B cell (primary cell): ENCODE measurements at regions not wholly inside any gene's neighbourhood (a gene's known extent, or its start where the extent isn't known, plus 50 kb on each side); places are given as distances from the start of the nearest gene placed in this dataset.

Source experiments
- ATAC-seq: fragments of 200-7000 bp; cut with Tn5 transposase; one replicate; pipeline ENCODE4 v1.10.0; 2021; ENCODE audit warnings: low read depth, mild to moderate bottlenecking, moderate number of reproducible peaks, moderate library complexity
- CTCF ChIA-PET: fragments of 350-600 bp; sonication (Branson Sonifier 250); formaldehyde crosslinking; loops from one replicate; lab custom pipeline; 2021; ENCODE audit warnings: antibody characterized with exemption, inconsistent platforms; lab: Charles Lee
- POLR2A ChIA-PET: fragments of 350-600 bp; sonication (Branson Sonifier 250); formaldehyde crosslinking; loops from one replicate; lab custom pipeline; 2021; ENCODE audit warnings: antibody characterized with exemption; lab: Charles Lee
- DNase-seq: peaks from one replicate; pipeline ENCODE4 v3.0.0; 2013
- H2AFZ ChIP-seq: 2 replicates; pipeline ENCODE4 v1.6.1; 2012; ENCODE audit warnings: mild to moderate bottlenecking, low read depth, low read length; ENCODE audit not compliant: insufficient read depth, poor library complexity, severe bottlenecking
- H3K27ac ChIP-seq, 2 donors: 1 replicate in 1 of 2; 2 replicates in 1 of 2; pipeline ENCODE4 v1.5.1; 2012 to 2013; ENCODE audit warnings: low read length in 2 of 2, mild to moderate bottlenecking in 2 of 2, moderate library complexity in 1 of 2
- H3K27me3 ChIP-seq, 4 experiments: fragments of 200-600 bp in 1 of 4; sonication (generic) in 1 of 4; replicated peaks in 1 of 4; 1 replicate in 2 of 4; 2 replicates in 2 of 4; pipeline versions ENCODE4 v1.6.1 to v1.7.0; 2013 to 2016; ENCODE audit warnings: low read length in 3 of 4, mild to moderate bottlenecking in 2 of 4, mixed read lengths in 1 of 4, moderate library complexity in 1 of 4; ENCODE audit not compliant: insufficient read depth in 4 of 4, control insufficient read depth in 3 of 4; ENCODE audit errors: control extremely low read depth in 1 of 4
- H3K36me3 ChIP-seq, 2 experiments: replicated peaks in 1 of 2; 1 replicate in 1 of 2; 2 replicates in 1 of 2; pipeline versions ENCODE4 v1.6.1 to v1.7.1; 2013; ENCODE audit warnings: low read length in 1 of 2; ENCODE audit not compliant: insufficient read depth in 2 of 2, control insufficient read depth in 1 of 2; ENCODE audit errors: control extremely low read depth in 1 of 2, extremely low read depth in 1 of 2
- H3K4me1 ChIP-seq, 2 donors: fragments of 200-600 bp in 1 of 2; sonication (generic) in 1 of 2; 1 replicate in 1 of 2; 2 replicates in 1 of 2; pipeline versions ENCODE4 v1.5.1 to v1.6.1; 2013 to 2017; ENCODE audit warnings: low read length in 2 of 2; ENCODE audit not compliant: control insufficient read depth in 2 of 2, insufficient read depth in 2 of 2
- H3K4me2 ChIP-seq: replicated peaks from 2 replicates; pipeline ENCODE3; 2012; ENCODE audit warnings: mild to moderate bottlenecking, low read depth, low read length; ENCODE audit not compliant: poor library complexity, severe bottlenecking
- H3K4me3 ChIP-seq, 5 experiments: fragments of 200-600 bp in 1 of 5; sonication (generic) in 1 of 5; 1 replicate in 3 of 5; 2 replicates in 2 of 5; pipeline versions ENCODE4 v1.5.1 to v1.7.0; 2011 to 2016; ENCODE audit warnings: low read length in 4 of 5, mild to moderate bottlenecking in 4 of 5, low read depth in 2 of 5, control low read depth in 1 of 5, moderate library complexity in 1 of 5; ENCODE audit not compliant: insufficient read depth in 1 of 5; ENCODE audit errors: control extremely low read depth in 1 of 5, extremely low read depth in 1 of 5
- H3K79me2 ChIP-seq: fragments of 200-600 bp; sonication (generic); one replicate; pipeline ENCODE4 v1.6.0; 2016; ENCODE audit warnings: low read length; ENCODE audit not compliant: control insufficient read depth, insufficient read depth
- H3K9ac ChIP-seq: fragments of 200-600 bp; sonication (generic); 2 replicates; pipeline ENCODE4 v1.6.1; 2017; ENCODE audit warnings: mild to moderate bottlenecking, low read length, moderate library complexity
- H3K9me3 ChIP-seq, 3 donors: one replicate each; pipeline versions ENCODE4 v1.6.1 to v1.7.1; 2013; ENCODE audit warnings: low read length in 2 of 3; ENCODE audit not compliant: control insufficient read depth in 2 of 3, insufficient read depth in 1 of 3; ENCODE audit errors: control extremely low read depth in 1 of 3
- H4K20me1 ChIP-seq: 2 replicates; pipeline ENCODE4 v1.6.0; 2012; ENCODE audit warnings: mild to moderate bottlenecking, low read length; ENCODE audit not compliant: insufficient read depth, control insufficient read depth, poor library complexity, severe bottlenecking
- H3K27ac Mint-ChIP-seq: one replicate; pipeline ENCODE4 v1.8.0; 2021; ENCODE audit warnings: mixed read lengths
- H3K27me3 Mint-ChIP-seq: one replicate; pipeline ENCODE4 v1.8.0; 2021; ENCODE audit warnings: mixed read lengths
- H3K4me1 Mint-ChIP-seq: one replicate; pipeline ENCODE4 v1.8.0; 2021; ENCODE audit warnings: mixed read lengths
- H3K4me3 Mint-ChIP-seq: one replicate; pipeline ENCODE4 v1.8.0; 2021; ENCODE audit warnings: mixed read lengths
- H3K9me3 Mint-ChIP-seq: one replicate; pipeline ENCODE4 v1.8.0; 2022; ENCODE audit warnings: mixed read lengths; ENCODE audit not compliant: insufficient read depth
- EZH2 ChIP-seq: IDR thresholded peaks from 2 replicates; pipeline ENCODE4 v1.6.1; 2012; ENCODE audit warnings: borderline replicate concordance, low read depth, mild to moderate bottlenecking, moderate library complexity, low read length; ENCODE audit not compliant: insufficient read depth, poor library complexity, severe bottlenecking
- WGBS: methylation state at CpG from one replicate; pipeline ENCODE4 v1.1.5; 2013; ENCODE audit warnings: missing lambda C conversion rate; ENCODE audit not compliant: insufficient coverage; 5-methylcytosine and 5-hydroxymethylcytosine counted together
- intact Hi-C: fragments of 100-400 bp; cut with micrococcal nuclease; formaldehyde crosslinking; loops from one replicate; pipeline ENCODE4 v1.10.0; 2022
- TF ChIP-seq, protein P1 (sequence below): fragments of 200-600 bp; IDR thresholded peaks from one replicate; pipeline ENCODE4 v1.8.0; 2022; ENCODE audit warnings: antibody characterized with exemption, mild to moderate bottlenecking

DNA sequence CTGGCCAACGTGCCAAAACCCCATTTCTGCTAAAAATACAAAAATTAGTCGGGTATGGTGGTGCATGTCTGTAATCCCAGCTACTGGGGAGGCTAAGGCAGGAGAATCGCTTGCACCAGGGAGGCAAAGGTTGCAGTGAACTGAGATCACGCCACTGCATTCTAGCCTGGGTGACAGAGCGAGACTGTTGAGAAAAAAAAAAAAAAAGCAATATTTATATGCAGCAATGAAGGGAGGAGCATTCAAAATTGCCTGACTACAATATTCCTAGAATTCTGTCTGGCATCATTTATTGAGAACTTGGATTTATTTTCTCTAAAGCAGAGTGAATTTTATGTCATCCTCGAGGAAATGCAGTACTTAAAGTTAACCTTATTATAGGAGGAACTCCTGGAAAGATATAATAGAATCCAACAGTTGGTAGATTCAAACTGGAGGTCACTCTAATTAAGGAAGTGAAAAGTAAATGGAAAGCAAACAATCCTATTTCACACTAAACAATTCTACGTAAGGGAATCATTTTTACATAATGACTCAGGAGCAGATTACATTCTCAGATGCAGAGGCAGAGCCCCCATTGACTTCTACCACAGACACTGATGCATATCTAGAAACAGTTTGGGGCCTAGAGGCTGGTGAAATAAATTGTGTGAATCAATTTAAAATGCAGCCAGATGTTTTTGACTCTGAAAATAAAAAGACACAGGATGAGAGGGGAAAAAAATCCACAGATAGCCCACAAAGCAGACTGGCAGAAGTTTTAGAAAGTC lies 82.1 kb upstream of the FHIT start:
- Histone ChIP-seq H2AFZ (no peak overlapping the region), H3K27ac (no peak overlapping the region), H3K9me3 (peaks cover 0 to 2% (median 0%) of the 10 kb centered on the region in 3 donors), H3K4me3 (no peak overlapping the region), H3K9ac (no peak overlapping the region), H3K79me2 (no peaks in the 10 kb centered on the region), H3K4me1 (no peaks in the 10 kb centered on the region), H4K20me1 (no peaks in the 10 kb centered on the region), H3K4me2 (no peak overlapping the region), H3K36me3 (no peaks in the 10 kb centered on the region), H3K27me3 (no peaks in the 10 kb centered on the region)
- ATAC-seq (no peak), DNase-seq (no peak)
- TF ChIP-seq EZH2 = no peak
- TF ChIP-seq, protein P1, sequence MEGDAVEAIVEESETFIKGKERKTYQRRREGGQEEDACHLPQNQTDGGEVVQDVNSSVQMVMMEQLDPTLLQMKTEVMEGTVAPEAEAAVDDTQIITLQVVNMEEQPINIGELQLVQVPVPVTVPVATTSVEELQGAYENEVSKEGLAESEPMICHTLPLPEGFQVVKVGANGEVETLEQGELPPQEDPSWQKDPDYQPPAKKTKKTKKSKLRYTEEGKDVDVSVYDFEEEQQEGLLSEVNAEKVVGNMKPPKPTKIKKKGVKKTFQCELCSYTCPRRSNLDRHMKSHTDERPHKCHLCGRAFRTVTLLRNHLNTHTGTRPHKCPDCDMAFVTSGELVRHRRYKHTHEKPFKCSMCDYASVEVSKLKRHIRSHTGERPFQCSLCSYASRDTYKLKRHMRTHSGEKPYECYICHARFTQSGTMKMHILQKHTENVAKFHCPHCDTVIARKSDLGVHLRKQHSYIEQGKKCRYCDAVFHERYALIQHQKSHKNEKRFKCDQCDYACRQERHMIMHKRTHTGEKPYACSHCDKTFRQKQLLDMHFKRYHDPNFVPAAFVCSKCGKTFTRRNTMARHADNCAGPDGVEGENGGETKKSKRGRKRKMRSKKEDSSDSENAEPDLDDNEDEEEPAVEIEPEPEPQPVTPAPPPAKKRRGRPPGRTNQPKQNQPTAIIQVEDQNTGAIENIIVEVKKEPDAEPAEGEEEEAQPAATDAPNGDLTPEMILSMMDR = no peak
- no peaks in the 10 kb centered on the region for H3K4me1 Mint-ChIP-seq
- WGBS = 90% methylated on average over 2 of the region's 7 CpGs
- CTCF ChIA-PET = no interaction called here
- H3K27ac Mint-ChIP-seq = no peak overlapping the region
- peaks cover 4% of the 10 kb centered on the region for H3K27me3 Mint-ChIP-seq
- POLR2A ChIA-PET = no interaction called here
- peaks cover 2% of the 10 kb centered on the region for H3K9me3 Mint-ChIP-seq
- intact Hi-C loops = no loop called here
- no peak overlapping the region for H3K4me3 Mint-ChIP-seq

DNA sequence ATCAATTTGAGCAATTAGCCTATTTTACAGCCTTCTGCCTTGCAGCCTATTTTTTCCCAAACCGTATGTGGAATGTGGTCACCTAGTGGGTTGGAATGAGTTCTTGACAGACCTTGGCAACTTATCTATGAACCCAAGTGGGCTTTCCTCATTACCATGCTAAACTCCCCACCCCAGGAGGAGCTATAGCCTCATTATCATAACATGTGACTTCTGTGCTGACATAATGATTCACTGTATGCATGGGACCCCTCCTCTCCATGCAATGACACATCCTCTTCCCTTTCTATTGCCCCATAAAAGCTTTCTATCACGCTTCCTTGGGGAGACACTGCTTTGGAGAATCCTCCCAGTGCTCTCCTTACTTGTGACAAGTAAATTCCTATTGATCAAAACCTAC lies 83.5 kb upstream of the FHIT start:
- H3K27me3 Mint-ChIP-seq = peaks cover 4% of the 10 kb centered on the region
- Histone ChIP-seq H4K20me1 (no peaks in the 10 kb centered on the region), H3K79me2 (no peaks in the 10 kb centered on the region), H3K4me2 (no peak overlapping the region), H3K9ac (no peak overlapping the region), H3K36me3 (no peaks in the 10 kb centered on the region), H2AFZ (no peak overlapping the region), H3K4me3 (no peak overlapping the region), H3K4me1 (no peaks in the 10 kb centered on the region), H3K27me3 (no peaks in the 10 kb centered on the region), H3K9me3 (peaks cover 0 to 2% (median 0%) of the 10 kb centered on the region in 3 donors), H3K27ac (no peak overlapping the region)
- ChIA-PET POLR2A (no interaction called here), CTCF (no interaction called here)
- no CpG with 5 or more reads among the region's 2 CpGs for WGBS
- intact Hi-C loops = no loop called here
- no peak for TF ChIP-seq EZH2
- TF ChIP-seq, protein P1 = no peak
- DNase-seq (no peak), ATAC-seq (no peak)
- H3K4me1 Mint-ChIP-seq = no peaks in the 10 kb centered on the region
- no peak overlapping the region for H3K27ac Mint-ChIP-seq
- peaks cover 2% of the 10 kb centered on the region for H3K9me3 Mint-ChIP-seq
- H3K4me3 Mint-ChIP-seq = no peak overlapping the region
